ENCODE measurements at regions not wholly inside any gene's neighbourhood (a gene's known extent, or its start where the extent isn't known, plus 50 kb on each side); places are given as distances from the start of the nearest gene placed in this dataset.

DNA sequence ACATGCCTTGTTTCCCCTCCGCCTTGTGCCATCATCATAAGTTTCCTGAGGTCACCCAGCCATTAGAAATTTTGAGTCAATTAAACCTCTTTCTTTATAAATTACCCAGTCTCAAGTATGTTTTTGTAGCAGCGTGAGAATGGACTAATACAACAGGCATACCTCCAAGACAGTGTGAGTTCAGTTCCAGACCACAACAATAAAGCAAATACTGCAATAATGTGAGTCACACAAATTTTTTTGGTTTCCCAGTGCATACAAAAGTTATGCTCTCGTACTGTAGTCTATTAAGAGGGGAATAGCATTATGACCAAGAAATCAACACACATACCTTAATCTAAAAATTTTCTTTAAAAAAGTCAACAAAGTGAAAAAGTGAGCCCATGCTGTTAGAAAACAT, 217.2 kb downstream of the NR4A2 start:
- no peak overlapping the region for H3K4me3 ChIP-seq (ENCODE audit: control extremely low read depth in 1 of 5, extremely low read depth in 1 of 5, insufficient read depth in 1 of 5, low read depth in 2 of 5, low read length in 4 of 5)
- H3K27ac ChIP-seq (ENCODE audit: low read length in 2 of 2) = no peak overlapping the region
- Mint-ChIP-seq H3K27me3 (no peaks in the 10 kb centered on the region), H3K9me3 (ENCODE audit: insufficient read depth) (no peaks in the 10 kb centered on the region), H3K27ac (no peak overlapping the region), H3K4me3 (no peak overlapping the region), H3K4me1 (no peaks in the 10 kb centered on the region)
- H3K9me3 ChIP-seq (ENCODE audit: control extremely low read depth in 1 of 3, control insufficient read depth in 2 of 3, insufficient read depth in 1 of 3, low read length in 2 of 3) = peaks cover 0 to 4% (median 0%) of the 10 kb centered on the region in 3 donors
- ChIA-PET CTCF (no interaction called here), POLR2A (no interaction called here)
- no peaks in the 10 kb centered on the region for H3K4me1 ChIP-seq (ENCODE audit: control insufficient read depth in 2 of 2, insufficient read depth in 2 of 2, low read length in 2 of 2)
- no peaks in the 10 kb centered on the region for H4K20me1 ChIP-seq (ENCODE audit: control insufficient read depth, insufficient read depth, low read length, poor library complexity, severe bottlenecking)
- no peak for DNase-seq
- no peak overlapping the region for H3K9ac ChIP-seq (ENCODE audit: low read length)
- no peak for TF ChIP-seq EZH2 (IDR thresholded peaks at IDR 0.05; ENCODE audit: borderline replicate concordance, insufficient read depth, low read depth, low read length, poor library complexity, severe bottlenecking)
- TF ChIP-seq, protein P1, sequence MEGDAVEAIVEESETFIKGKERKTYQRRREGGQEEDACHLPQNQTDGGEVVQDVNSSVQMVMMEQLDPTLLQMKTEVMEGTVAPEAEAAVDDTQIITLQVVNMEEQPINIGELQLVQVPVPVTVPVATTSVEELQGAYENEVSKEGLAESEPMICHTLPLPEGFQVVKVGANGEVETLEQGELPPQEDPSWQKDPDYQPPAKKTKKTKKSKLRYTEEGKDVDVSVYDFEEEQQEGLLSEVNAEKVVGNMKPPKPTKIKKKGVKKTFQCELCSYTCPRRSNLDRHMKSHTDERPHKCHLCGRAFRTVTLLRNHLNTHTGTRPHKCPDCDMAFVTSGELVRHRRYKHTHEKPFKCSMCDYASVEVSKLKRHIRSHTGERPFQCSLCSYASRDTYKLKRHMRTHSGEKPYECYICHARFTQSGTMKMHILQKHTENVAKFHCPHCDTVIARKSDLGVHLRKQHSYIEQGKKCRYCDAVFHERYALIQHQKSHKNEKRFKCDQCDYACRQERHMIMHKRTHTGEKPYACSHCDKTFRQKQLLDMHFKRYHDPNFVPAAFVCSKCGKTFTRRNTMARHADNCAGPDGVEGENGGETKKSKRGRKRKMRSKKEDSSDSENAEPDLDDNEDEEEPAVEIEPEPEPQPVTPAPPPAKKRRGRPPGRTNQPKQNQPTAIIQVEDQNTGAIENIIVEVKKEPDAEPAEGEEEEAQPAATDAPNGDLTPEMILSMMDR (IDR thresholded peaks at IDR 0.05) = no peak
- H3K4me2 ChIP-seq (replicated peaks; ENCODE audit: low read depth, low read length, poor library complexity, severe bottlenecking) = no peak overlapping the region
- ATAC-seq (ENCODE audit: low read depth) = no peak
- no peaks in the 10 kb centered on the region for H3K79me2 ChIP-seq (ENCODE audit: control insufficient read depth, insufficient read depth, low read length)
- WGBS (ENCODE audit: insufficient coverage) = 86% methylated on average over 1 of the region's 3 CpGs
- intact Hi-C loops (cut with micrococcal nuclease) = no loop called here
- H3K27me3 ChIP-seq (replicated peaks in 1 of 4; ENCODE audit: control extremely low read depth in 1 of 4, control insufficient read depth in 3 of 4, insufficient read depth in 4 of 4, low read length in 3 of 4) = no peaks in the 10 kb centered on the region
- no peak overlapping the region for H2AFZ ChIP-seq (ENCODE audit: insufficient read depth, low read depth, low read length, poor library complexity, severe bottlenecking)
- H3K36me3 ChIP-seq (replicated peaks in 1 of 2; ENCODE audit: control extremely low read depth in 1 of 2, control insufficient read depth in 1 of 2, extremely low read depth in 1 of 2, insufficient read depth in 2 of 2, low read length in 1 of 2) = no peaks in the 10 kb centered on the region

DNA sequence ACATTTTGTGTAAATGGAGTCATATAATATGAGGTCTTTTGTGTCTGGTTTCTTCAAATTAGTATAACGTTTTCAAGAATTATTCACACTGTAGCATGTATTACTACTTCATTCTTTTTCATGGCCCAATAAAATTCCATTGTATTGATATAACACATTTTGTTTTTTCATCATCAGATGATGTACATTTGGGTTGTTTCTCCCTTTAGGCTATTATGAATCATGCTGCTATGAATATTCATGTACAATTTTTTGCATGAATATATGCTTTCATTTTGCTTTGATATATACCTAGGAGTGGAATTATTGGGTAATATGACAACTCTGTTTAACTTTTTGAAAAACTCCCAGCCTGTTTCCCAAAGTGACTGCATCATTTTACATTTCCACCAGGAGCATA, 220.2 kb downstream of the NR4A2 start:
- TF ChIP-seq, protein P1 (IDR thresholded peaks at IDR 0.05) = no peak
- TF ChIP-seq EZH2 (IDR thresholded peaks at IDR 0.05; ENCODE audit: borderline replicate concordance, insufficient read depth, low read depth, low read length, poor library complexity, severe bottlenecking) = no peak
- Histone ChIP-seq H3K4me1 (ENCODE audit: control insufficient read depth in 2 of 2, insufficient read depth in 2 of 2, low read length in 2 of 2) (no peaks in the 10 kb centered on the region), H3K4me2 (replicated peaks; ENCODE audit: low read depth, low read length, poor library complexity, severe bottlenecking) (no peak overlapping the region), H3K79me2 (ENCODE audit: control insufficient read depth, insufficient read depth, low read length) (no peaks in the 10 kb centered on the region), H3K9me3 (ENCODE audit: control extremely low read depth in 1 of 3, control insufficient read depth in 2 of 3, insufficient read depth in 1 of 3, low read length in 2 of 3) (no peaks in the 10 kb centered on the region), H3K27me3 (replicated peaks in 1 of 4; ENCODE audit: control extremely low read depth in 1 of 4, control insufficient read depth in 3 of 4, insufficient read depth in 4 of 4, low read length in 3 of 4) (no peaks in the 10 kb centered on the region), H3K36me3 (replicated peaks in 1 of 2; ENCODE audit: control extremely low read depth in 1 of 2, control insufficient read depth in 1 of 2, extremely low read depth in 1 of 2, insufficient read depth in 2 of 2, low read length in 1 of 2) (no peaks in the 10 kb centered on the region), H3K9ac (ENCODE audit: low read length) (no peak overlapping the region), H3K4me3 (ENCODE audit: control extremely low read depth in 1 of 5, extremely low read depth in 1 of 5, insufficient read depth in 1 of 5, low read depth in 2 of 5, low read length in 4 of 5) (no peak overlapping the region), H2AFZ (ENCODE audit: insufficient read depth, low read depth, low read length, poor library complexity, severe bottlenecking) (no peak overlapping the region), H3K27ac (ENCODE audit: low read length in 2 of 2) (no peak overlapping the region), H4K20me1 (ENCODE audit: control insufficient read depth, insufficient read depth, low read length, poor library complexity, severe bottlenecking) (no peaks in the 10 kb centered on the region)
- DNase-seq (no peak), ATAC-seq (ENCODE audit: low read depth) (no peak)
- H3K4me3 Mint-ChIP-seq = no peak overlapping the region
- no peaks in the 10 kb centered on the region for H3K9me3 Mint-ChIP-seq (ENCODE audit: insufficient read depth)
- no peak overlapping the region for H3K27ac Mint-ChIP-seq
- POLR2A ChIA-PET = no interaction called here
- H3K4me1 Mint-ChIP-seq = no peaks in the 10 kb centered on the region
- CTCF ChIA-PET = no interaction called here
- WGBS (ENCODE audit: insufficient coverage) = no CpG with 5 or more reads among the region's 1 CpG
- intact Hi-C loops (cut with micrococcal nuclease) = no loop called here
- H3K27me3 Mint-ChIP-seq = no peaks in the 10 kb centered on the region

Data from B cell (primary cell).